GM21529 (cell line): ENCODE measurements at regions not wholly inside any gene's neighbourhood (a gene's known extent, or its start where the extent isn't known, plus 50 kb on each side); places are given as distances from the start of the nearest gene placed in this dataset.
"Not testable (repeated sequence)": the region's sequence is repeated elsewhere in the genome, so short reads cannot be mapped to it uniquely, and the experiment has no call there.

ENCODE experiments used
- ATAC-seq: cut with Tn5 transposase; IDR thresholded peaks from one replicate; pipeline ENCODE4 v1.9.1; 2021; ENCODE audit not compliant: unreplicated experiment

DNA sequence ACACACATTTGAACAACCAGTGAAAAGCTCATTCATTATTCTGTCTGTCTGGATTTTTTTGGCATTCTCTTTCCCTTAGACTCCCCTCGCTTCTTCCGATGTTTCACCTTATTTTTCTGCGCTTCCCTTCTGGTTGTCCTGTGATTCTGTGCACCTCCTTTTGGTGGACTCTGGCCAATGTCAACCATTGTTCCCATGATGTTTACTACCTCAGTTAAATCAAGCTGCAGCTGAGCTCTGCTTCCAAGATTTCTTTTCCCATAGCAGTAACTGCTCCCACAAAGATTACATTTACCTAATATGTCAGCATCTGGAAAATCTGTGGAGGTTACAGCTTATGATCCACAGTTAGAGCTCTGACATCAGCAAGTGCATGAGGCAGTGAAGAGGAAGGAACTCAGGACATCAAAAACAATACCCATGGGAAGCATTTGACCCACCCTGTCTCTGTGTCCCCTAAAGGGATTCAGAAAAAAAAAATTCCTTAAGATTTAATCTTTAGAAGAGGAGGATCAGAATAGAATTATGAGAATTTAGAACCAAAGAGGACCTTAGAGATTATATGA, 69.9 kb upstream of the ADAMTS5 start:
- no peak for ATAC-seq

DNA sequence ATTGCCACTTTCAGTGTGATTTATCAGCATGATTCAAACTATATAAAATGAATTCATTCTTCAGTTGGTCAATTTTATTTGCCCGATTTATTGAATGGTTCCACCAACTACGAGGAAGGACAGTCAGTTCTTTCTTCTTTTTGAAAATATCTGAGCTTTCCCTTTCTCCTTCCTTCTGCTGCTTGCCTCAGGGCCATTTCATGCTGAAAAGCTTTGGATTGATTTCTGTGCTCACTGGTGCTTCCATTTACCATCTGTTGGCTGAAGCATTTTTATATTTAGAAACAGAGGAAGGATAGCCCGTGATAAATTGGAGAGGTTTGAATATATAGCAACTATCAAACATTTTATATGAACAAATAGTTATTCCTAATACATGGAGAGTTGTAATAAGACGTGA, 68.9 kb upstream of the ADAMTS5 start:
- no peak for ATAC-seq

DNA sequence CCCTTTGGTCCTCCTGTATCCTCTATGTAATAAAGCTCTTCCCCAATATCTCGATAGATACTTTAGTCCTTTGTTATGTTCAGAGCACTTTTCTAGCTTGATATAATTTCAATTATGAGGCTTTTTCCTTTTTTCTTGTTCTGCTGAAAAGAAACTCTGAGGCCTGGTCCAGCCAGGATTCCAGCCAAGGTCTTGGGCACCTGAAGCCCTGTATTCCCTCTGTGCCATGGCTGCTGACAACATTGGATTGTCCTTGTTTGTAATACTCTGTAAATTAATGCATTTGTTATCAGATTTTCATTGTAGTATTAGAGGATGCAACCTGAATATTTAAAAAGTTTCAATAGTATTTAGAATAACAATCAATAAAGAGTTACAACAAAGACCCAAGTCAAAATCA, 67.9 kb upstream of the ADAMTS5 start:
- ATAC-seq: no peak

DNA sequence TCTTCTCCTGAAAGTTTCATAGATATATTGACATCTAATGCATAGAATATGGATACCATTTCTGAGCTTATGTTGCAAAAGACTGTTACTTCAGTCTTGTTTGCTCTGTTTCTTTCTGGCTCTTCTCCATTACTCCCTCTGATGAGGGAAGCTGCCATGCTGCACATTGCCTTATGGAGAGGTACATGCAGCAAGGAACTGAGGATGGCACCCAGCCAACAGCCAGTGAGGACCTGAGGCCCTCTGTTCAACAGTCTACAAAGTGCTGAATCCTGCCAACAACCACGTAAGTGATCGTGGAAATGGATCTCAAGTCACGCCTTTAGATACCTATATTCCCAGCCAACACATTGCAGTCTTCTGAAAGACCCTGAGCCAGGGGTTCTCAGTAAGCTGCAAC, 66.6 kb upstream of the ADAMTS5 start:
- ATAC-seq: no peak

DNA sequence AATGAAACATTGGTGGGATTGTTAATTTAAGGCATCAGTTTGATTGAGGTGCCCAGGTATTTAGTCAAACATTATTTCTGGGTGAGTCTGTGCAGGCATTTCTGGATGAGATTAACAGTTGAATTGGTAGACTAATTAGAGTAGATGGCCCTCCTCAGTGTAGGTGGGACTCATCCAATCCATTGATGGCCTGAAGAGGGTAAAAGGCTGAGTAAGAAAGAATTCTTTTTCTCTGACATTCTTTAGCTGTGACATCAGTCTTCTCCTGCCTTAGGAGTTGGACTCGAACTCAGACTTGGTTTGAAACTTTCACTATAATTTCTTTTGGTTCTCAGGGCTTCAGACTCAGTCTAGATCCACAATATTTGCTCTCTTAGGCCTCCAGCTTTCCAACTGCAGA, 59.6 kb upstream of the ADAMTS5 start:
- ATAC-seq: no peak

DNA sequence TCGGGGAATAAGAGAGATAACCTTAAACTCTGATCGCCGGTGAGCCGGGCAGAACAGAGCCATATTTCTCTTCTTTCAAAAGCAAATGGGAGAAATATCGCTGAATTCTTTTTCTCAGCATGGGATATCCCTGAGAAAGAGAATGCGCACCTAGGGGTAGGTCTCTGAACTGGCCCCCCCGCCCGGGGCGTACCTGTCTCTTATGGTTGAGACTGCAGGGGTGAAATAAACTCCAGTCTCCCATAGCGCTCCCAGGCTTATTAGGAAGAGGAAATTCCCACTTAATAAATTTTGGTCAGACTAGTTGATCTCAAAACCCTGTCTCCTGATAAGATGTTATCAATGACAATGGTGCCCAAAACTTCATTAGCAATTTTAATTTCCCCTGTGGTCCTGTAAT, 58.8 kb upstream of the ADAMTS5 start:
- not testable (repeated sequence) for ATAC-seq

DNA sequence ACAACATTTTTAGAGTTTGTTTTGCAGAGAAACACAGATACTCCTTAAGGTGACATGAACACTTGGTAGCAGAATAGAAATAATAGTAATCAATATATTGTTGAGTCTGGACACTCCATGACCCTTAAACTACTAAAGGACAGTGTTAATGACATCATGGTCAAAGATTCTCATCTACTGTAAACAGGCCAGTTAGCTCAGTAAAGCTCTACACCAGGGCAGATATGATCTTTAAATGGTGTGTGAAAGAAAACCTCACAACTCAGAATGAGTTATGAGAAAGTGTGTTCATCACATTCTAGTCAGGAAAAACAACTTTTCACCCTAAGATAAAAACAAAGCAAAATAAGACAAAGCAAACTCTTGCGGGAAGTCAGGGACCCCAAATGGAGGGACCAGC, 58.1 kb upstream of the ADAMTS5 start:
- ATAC-seq: no peak

DNA sequence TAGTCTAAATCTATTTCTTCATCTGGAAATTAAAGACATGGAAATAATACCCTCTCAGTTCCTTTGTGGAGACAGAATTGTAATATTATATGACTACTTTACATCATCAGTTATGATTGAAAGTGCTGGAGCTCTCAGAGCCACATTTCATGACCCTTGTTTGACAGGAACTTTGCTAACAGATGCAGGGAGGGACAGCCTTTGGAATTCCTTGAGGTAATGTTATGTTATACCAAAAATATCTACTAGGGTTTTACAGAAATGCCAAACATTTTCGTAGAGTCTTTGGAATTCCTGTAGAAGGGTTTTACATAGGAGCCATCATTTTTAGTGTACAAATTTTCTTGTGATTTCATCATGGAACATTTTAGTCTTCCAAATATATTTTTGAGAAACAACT, 57.4 kb upstream of the ADAMTS5 start:
- ATAC-seq: no peak

DNA sequence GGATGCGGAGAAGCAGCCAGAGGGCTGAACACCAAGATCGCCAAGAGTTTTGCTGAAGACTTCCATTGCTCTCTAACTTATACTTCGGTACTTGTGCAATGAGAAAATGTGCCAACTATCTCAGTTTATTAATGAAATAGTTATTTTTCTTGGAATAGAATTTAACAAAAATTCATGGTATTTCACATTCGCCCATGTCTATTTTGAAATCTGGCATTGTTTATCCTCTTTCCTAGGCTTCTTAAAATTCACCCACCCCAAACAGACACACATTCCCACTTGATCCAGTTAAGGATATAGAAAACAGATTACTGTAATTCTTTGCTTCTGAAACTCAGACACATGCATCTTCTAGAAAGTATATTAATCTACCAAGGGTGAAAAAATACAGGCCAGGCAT, 56.3 kb upstream of the ADAMTS5 start:
- ATAC-seq: no peak

DNA sequence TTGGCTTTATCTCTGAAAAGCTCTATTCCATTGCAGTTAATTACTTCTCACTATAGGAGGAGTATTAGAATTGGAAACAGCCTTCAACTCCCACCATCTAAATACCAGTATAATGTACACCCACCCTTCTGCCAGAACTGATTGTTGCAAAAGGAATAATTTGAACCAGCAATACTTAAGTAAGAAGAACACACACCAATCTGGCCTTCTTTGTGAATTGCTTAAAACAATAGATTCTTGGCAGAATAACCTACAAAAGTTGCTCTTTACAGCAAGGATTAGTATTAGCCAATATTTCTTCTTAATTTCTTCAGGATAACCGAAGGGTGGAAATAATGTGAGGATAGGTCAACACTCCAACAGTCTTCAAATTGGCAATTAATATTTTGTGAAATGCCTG, 54.9 kb upstream of the ADAMTS5 start:
- ATAC-seq: no peak

DNA sequence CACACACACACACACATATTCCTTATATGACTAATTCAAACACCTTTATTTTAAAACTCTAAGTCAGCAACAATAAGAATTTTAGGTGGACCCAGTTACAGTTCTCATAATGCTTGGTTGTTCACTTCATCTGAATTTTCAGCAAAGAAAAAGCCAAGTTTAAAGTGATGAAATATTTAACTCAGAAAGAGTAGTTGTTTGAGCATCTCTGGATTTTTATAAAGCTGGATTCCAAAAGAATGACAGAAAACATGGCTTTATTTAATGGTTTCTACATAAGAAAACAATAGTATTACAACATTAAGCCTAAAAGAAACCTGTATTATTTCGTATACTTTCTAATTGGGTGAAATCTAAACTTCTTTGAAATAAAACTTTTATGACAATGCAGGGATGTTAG, 54.2 kb upstream of the ADAMTS5 start:
- no peak for ATAC-seq

DNA sequence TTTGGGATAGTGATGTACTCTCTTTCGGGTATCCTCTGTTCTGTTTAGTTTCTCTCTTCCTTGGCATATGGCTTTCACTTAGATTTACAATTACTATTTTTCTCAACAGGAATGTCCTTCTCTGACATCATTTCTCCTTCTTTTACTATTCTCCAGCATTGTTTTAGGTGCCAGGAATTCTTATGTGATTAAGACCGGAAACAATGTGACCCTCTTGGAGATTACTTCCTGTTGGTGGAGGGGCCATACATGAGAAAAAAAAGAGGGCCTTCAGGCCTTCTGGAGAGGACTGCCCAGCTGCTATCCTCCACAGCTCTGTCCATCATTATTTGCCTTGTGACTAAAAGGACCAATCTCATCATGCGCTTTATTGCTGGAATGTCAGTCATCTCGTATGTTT, 50.4 kb upstream of the ADAMTS5 start:
- no peak for ATAC-seq
